NCI-H146 (cell line): ENCODE measurements at regions not wholly inside any gene's neighbourhood (a gene's known extent, or its start where the extent isn't known, plus 50 kb on each side); places are given as distances from the start of the nearest gene placed in this dataset.
"Not testable (repeated sequence)": the region's sequence is repeated elsewhere in the genome, so short reads cannot be mapped to it uniquely, and the experiment has no call there.

Experiments used
- DNase-seq: peaks from one replicate; lab custom pipeline; 2025; lab: John Stamatoyannopoulos, UW

DNA sequence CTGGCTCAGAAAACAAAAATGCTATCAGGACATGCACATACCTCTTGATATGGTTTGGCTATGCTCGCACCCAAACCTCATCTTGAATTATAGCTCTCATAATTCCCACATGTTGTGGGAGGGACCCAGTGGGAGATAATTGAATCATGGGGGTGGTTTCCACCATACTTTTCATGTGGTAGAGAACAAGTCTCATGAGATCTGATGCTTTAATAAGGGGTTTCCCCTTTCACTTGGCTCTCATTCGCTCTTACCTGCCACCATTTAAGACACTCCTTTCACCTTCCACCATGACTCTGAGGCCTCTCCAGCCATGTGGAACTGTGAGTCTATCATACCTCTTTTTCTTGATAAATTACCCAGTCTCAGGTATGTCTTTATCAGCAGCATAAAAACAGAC, 958.6 kb downstream of the TRAM1L1 start:
- DNase-seq, result no peak

DNA sequence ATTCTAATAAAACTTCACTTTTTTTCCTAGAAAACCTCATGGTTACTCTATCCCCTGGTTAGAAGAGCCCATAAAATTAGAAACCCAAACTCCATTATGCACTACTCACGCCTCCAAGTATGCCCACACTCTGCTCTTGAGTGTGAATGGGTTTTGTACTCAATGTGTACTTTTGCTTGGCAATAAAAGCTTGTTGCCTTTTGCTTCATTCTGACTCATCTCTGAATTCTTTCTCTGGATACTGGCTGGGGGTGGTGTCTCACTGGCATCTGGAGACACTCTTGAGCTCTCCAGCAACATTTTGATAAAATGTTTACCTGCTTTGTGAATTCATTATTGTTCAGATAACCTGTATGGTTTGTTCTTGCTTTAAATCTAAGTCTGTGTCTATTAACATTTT, 963.3 kb downstream of the TRAM1L1 start:
- no peak for DNase-seq

DNA sequence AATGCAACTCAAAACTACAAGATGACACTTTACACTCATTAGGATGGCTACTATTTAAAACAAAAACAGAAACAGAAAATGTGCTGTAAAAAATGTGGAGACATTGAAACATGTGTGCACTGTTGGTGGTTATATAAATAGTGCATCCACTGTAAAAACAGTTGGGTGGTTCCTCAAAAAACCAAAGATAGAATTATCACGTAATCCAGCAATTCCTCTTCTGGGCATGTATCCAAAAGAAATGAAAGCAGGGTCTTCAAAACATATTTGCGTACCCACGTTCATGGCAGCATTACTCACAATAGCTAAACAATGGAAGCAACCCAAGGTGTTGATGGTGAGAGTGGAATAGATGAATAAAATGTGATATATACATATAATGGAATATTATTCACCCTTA, 967.2 kb downstream of the TRAM1L1 start:
- DNase-seq, result no peak

DNA sequence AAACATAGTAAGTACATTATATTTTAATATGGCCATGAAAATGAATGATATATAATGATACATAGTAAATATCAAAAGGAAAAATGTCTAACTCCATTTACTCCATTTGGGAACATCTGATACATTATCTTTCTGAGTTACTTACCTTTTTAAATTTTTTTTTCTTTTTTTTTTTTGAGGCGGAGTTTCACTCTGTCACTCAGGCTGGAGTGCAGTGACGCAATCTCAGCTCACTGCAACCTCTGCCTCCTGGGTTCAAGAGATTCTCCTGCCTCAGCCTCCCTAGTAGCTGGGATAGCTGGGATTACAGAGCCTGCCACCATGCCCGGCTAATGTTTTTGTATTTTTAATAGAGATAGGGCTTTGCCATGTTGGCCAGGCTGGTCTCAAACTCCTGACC, 972.5 kb downstream of the TRAM1L1 start:
- DNase-seq, result not testable (repeated sequence)

DNA sequence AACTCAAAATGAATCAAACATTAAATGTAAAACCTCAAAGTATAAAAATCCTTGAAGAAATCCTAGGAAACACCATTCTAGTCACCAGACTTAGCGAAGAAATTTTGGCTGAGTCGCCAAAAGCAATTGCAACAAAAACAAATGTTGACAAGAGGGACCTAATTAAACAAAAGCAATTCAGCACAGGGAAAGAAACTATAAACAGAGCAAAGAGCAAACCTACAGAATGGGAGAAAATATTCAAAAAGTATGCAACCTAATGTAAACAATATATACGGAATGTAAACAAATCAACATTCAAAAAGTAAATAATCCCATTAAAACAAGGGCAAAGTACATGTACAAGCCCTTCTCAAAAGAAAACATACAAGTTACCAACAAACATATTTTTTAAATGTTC, 974.7 kb downstream of the TRAM1L1 start:
- no peak for DNase-seq

DNA sequence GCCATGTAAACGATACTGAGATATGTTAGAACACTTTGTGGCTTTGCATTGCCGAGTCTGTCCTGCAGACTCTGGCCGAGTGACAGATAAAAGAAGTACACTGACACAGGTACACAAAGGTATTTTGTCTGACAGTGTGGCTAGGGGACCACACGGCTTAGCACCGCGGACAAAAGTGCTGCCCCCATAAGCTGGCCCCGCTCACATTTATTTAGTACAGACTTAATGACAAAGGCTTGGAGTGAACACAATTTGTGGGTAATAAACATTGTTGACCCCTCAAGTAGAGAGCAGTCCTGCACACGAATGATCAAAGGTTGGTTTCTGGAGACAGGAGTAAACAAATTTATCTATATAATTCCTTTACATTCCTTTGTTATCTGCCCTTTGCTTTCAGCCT, 976.8 kb downstream of the TRAM1L1 start:
- no peak for DNase-seq

DNA sequence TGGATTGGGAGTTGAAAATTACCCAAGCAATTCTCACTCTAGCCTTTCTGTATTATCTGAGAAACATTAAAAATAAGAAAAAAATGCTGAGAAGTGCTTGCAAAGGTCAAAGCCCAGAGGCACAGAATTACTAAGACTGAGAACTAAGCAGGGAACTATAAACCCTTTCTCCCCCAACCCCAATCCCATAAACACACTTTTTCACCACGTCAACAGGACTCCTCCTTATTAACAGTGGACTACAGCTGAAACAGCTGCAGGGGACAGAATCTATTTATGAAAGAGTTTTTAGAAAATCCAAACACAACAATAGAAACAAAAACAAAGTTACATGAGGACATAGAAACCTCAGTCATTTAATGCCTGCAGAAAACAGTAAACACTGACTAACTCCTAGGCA, 984.1 kb downstream of the TRAM1L1 start:
- no peak for DNase-seq

DNA sequence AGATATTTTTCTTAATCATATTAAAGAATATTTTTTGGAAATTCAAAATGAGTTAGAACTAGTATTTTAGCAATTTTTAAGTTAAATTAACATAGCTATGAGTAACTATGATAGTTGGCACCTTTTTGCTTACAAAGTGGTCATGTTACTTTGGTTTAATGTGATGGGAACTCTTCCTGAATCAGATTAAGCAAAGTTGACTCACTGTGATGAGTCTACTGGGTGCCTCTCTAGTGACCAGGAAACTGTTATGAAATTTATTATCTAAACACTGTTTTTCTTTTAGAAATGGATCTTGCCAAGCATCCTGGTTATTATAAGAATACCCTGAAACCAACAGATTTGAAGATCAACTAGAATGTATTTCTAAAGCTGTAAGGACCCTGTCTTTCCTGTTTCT, 985.8 kb downstream of the TRAM1L1 start:
- no peak for DNase-seq

DNA sequence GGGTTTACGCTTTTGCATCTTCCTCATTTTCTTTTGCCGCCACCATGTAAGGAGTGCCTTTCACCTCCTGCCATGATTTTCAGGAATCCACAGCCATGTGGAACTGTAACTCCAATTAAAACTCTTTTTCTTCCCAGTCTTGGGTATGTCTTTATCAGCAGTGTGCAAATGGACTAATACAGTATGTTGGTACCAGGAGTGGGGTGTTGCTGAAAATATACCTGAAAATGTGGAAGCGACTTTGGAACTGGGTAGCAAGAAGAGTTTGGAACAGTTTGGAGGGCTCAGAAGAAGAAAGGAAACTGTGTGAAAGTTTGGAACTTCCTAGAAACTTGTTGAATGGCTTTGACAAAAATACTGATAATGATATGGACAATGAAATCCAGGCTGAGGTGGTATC, 983.9 kb upstream of the NDST4 start:
- DNase-seq, result not testable (repeated sequence)

DNA sequence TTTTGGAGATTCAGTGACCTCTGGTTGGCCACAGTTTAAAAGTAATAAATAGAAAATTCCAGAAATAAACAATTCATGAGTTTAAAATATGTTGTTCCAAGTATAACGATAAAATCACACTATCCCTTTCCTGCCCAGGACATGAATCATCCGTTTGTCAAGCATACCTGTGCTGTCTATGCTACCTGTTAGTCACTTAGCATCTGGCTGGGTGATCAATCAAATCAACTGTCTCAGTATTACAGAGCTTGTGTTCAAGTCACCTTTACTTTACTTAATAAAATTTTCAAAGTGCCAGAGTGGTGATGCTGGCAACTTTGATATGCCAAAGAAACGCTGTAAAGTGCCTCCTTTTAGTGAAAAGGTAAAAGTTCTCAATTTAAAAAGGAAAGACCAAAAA, 979.5 kb upstream of the NDST4 start:
- no peak for DNase-seq

DNA sequence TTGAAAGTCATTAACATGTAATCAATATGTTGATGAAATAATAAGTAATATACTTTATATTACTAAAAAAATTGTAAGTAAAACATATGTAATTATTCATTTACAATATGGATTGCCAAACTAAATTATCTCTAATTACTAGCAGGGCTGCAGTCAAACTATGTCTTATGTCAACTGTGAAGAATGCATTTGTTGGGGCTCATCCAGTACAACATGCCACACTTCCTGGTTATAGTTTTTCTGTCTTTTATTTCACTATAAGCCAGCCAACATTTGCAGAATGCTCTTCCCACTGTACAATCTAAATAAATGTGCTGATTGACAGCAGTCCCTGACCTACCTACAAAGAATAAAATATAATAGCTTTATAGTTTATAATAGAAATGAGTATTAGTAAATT, 975.4 kb upstream of the NDST4 start:
- DNase-seq, result no peak

DNA sequence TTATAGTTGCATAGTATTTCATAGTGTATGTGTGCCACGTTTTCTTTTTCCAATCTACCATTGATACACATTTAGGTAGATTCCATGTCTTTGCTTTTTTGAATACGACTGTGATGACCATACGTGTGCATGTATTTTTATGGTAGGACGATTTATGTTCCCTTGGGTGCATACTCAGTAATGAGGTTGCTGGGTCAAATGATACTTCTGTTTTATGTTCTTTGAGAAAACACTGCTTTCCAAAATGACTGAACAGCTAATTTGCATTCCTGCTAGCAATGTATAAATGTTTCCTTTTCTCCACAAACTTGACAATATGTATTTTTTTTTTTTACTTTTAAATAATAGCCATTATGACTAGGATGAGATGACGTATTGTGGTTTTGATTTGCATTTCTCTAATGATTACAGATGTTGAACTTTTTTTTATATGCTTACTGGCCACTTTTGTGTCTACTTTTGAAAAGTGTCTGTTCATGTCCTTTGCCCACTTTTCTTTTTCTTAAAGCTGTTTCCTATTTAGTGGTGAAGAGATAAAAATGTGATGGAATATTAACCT, 969.5 kb upstream of the NDST4 start:
- no peak for DNase-seq

DNA sequence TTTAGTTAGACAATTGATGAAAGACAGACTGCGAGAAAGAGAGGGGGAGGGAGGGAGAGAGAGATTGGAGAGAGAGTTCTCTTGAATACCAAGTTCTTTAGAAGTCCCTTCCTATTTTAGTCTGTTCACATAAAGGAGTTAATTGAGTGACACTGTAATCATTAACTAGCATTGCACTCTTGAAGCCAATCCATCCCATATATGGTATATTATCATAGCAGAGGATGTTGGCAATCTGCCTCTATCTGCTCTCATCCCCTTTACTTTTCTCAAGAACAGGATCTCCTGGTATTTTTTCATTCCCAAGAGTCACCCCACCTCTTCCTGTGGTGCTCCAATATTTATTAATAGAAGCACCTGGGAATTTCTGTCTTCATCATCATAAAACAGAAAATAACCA, 959.6 kb upstream of the NDST4 start:
- no peak for DNase-seq

DNA sequence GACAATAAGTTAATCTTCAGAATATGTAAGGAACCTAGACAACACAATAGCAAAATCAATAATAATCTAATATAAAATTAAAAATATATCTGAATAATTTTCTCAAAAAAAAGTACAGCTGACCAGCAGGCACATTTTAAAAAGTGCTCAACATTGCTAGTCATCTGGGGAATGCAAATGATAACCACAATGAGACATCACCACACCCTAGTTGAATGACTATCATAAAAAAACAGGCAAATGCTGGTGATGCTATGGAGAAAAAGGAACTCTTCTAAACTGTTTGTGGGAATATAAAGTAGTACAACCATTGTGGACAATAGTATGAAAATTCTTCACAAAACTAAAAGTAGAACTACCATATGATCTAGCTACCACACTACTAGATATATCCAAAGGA, 956.9 kb upstream of the NDST4 start:
- no peak for DNase-seq

DNA sequence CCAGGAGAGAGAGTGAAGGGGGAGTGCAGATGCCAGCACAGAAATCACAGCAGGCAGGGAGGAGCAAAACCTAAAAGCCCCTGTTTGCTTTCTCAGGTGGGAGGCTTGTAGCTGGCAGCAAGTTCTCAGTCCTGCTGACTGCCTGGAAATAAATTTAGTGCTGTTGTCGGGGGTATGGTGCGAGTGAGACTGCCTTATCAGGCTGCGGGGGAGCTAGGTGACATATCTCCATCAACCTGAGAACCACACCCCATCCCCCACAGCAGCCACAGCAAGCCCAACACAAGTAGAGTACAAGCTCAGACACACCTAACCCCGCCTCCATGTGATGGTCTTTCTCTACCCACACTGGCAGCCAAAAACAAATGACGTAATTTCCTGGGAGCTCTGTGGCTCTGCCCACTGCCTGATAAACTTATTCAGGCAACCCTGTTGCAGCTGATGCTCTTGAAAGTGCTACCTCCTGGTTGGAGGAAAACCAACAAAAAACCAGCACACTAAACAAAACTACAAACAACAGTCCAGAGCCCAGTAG, 953.4 kb upstream of the NDST4 start:
- DNase-seq, result no peak

DNA sequence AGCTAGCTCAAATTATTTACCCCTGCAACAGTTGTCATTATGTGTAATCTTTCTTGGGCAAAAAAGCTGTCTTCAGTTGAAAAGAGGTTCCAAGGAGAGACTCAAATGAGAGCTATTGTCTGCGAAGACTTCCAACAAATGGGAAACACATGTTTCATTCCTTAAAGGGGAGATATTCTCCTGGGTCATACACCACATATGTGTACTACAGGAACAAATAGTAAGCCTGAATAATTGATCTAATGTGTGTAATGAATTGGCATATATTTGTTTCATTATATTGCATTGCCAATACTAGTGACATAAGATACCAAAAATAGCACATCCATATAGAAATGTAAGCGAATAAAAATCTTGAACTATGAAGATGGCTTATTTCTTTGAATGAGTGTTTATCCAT, 950.9 kb upstream of the NDST4 start:
- DNase-seq, result no peak

DNA sequence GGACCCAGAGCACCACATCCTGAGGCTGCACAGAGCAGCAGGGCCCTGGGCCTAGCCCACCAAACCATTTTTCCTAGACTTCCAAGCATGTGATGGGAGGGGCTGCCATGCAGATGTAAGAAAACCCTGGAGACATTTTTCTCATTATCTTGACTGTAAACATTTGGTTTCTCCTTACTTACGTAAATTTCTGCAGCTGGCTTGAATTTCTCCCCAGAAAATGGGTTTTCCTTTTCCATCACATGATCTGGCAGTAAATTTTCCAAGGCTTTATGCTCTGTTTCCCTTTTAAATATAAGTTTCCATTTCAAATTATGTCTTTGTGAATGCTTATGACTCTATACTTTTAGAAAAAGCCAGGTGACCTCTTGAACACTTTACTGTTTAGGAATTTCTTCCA, 945.9 kb upstream of the NDST4 start:
- no peak for DNase-seq

DNA sequence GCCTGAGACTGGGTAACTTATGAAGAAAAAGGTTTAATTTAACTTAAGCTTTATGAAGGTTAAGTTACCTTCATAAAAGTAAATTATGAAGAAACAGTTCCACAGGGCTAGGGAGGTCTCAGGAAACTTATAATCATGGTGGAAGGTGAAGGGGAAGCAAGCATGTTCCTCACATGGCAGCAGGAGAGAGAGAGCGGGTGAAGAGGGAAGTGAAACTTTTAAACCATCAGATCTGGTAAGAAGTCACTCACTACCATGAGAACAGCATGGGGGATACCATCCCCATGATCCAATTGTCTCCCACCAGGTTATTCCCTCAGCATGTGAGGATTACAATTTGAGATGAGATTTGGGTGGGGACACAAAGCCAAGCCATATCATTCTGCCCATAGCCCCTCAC, 944.7 kb upstream of the NDST4 start:
- no peak for DNase-seq

DNA sequence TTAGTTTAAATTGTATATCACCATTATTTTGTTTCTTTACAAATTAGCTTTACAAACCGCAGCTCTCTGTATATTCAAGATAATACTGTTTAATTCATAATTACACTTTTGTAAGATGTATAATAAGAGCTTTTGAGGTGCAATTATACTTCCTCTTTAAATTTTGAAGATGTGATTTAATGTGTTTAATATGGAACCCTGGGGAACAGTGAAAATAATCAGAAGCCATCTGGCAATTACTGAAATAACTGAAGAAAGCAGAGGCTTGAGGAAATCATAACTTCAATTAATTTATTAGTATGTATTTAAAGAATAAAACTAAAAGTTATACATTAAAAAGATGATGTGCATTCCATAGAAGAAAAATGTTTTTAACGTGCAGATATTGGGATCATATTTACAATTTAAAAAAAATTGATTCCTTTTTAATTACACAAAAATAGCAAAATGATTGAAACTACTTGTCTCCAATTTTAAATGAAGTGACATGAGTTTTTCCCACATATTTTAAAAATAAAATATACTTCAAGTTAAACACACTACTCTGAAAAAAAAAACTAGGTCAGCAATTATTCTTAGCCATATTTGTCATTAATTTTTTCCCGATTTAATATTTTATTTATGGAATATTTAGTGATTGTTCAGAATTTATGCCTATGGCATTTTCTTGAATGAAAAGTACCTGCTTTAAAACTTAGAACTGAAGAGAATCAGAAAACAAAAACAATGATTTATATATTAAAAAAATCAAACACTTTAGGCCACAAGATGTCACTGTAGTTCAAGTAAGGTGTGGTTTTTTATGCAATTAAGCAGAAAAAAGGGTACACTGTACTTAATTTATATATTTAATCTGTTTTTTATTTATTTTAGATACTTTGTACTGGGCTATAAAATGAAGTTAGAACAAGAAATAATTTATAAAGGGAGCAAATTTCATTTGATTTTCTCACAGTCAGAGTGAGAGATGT, 942.7 kb upstream of the NDST4 start:
- peak; percentile 1 for DNase-seq

DNA sequence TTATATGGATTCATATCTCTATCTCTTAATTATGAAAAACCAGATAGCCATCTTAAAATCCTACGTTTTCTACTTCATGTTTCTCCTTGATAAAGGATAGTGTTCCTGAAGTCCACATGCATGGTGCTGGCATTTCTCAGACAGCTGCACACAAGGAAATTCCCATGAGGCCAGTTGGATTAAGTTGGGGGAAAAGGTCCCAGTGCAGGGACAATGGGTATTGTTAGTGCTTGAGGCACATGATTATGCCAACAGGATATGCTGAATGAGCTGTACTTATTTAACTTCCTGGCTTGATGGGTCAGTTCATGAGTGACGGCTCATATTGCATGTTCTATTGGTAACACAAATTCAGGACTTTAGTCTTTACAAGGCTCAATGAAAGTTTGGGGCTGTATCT, 913.9 kb upstream of the NDST4 start:
- DNase-seq, result no peak

DNA sequence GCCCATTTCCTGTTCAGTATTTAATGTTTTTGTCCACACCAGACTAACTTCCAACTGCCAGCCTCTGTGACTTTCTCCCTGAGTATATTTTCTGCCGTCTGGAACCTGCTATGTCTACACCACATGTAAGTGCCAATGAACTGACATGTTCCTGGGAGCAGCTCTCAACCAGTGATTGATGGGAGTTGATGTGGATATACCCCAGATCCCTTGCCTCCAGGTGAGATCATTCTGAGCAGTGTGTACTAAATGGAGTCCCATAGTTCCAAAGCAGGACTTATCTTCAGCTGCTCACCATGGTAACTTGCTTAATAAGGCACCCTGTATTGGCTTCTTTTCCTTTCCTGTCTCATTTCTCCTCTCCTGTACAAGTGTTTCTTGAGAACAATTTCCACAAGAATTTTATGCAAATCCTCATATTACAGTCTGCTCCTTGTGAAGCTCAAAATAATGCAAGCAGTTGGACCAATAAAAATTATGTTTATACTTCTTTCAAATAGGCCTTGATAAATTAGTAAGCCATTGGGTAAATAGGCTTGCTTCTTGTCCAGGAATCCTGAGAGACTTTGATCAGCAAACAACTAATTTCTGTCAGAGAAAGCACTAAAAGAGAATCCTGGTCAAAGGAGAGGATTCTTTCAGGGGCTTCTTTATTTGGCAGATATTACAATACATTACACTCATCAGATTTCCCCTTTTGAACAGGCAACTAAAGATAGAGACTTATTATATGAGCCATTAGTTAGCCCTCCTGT, 911.7 kb upstream of the NDST4 start:
- DNase-seq, result peak; percentile 8

DNA sequence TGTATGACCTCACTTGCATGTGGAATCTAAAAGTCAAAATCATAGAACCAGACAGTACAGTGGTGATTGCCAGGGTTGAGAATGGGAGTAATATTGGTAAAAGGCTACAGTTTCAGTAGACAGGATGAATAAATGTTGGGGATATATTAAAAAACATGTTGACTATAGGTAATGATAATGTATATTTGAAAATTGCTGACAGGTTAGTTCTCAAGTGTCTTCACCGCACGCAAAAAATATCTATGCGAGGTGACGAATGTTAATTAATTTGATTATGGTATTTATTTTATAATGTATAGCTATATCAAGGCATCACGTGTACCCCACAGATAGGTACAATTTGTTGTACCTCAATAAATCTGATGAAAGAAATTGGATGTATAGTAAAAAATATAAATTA, 909.6 kb upstream of the NDST4 start:
- DNase-seq, result no peak
